OCI-LY1 (cell line): ENCODE measurements at regions not wholly inside any gene's neighbourhood (a gene's known extent, or its start where the extent isn't known, plus 50 kb on each side); places are given as distances from the start of the nearest gene placed in this dataset.

Experiments
- H2AFZ ChIP-seq: fragments of 200-600 bp; sonication (generic), shearing (Covaris generic); 2 replicates; pipeline ENCODE4 v1.6.0; 2014; ENCODE audit warnings: antibody characterized with exemption, mild to moderate bottlenecking, low read length
- H3F3A ChIP-seq: fragments of 200-600 bp; sonication (generic), shearing (Covaris generic); 2 replicates; pipeline ENCODE4 v1.6.0; 2014; ENCODE audit warnings: mild to moderate bottlenecking, antibody characterized with exemption, low read length, moderate library complexity; ENCODE audit not compliant: insufficient read depth
- H3K27ac ChIP-seq: fragments of 200-600 bp; sonication (generic); 2 replicates; pipeline ENCODE4 v1.5.1; 2014; ENCODE audit warnings: low read length, mixed run types, mild to moderate bottlenecking, low read depth; ENCODE audit not compliant: poor library complexity, severe bottlenecking
- H3K27me3 ChIP-seq: fragments of 200-600 bp; sonication (generic); 2 replicates; pipeline ENCODE4 v1.6.0; 2014; ENCODE audit warnings: antibody characterized with exemption, mild to moderate bottlenecking, low read length, moderate library complexity; ENCODE audit not compliant: insufficient read depth
- H3K36me3 ChIP-seq: fragments of 200-600 bp; sonication (generic); 2 replicates; pipeline ENCODE4 v1.6.1; 2014; ENCODE audit warnings: mild to moderate bottlenecking, antibody characterized with exemption, low read length, moderate library complexity, mixed read lengths; ENCODE audit not compliant: insufficient read depth
- H3K4me1 ChIP-seq: fragments of 200-600 bp; sonication (generic); 2 replicates; pipeline ENCODE4 v1.5.1; 2014; ENCODE audit warnings: mild to moderate bottlenecking, low read length, moderate library complexity; ENCODE audit not compliant: insufficient read depth, severe bottlenecking
- H3K4me2 ChIP-seq: fragments of 200-600 bp; sonication (generic), shearing (Covaris generic); 2 replicates; pipeline ENCODE4 v1.6.1; 2014; ENCODE audit warnings: low read length
- H3K4me3 ChIP-seq: fragments of 200-600 bp; sonication (generic); 2 replicates; pipeline ENCODE4 v1.5.1; 2014; ENCODE audit warnings: low read length, low read depth, mild to moderate bottlenecking, mixed read lengths; ENCODE audit not compliant: poor library complexity, severe bottlenecking
- H3K79me2 ChIP-seq: fragments of 200-600 bp; shearing (Covaris generic); 2 replicates; pipeline ENCODE4 v1.6.1; 2016; ENCODE audit warnings: mixed run types, low read length, mixed read lengths; ENCODE audit not compliant: insufficient read depth
- H3K9ac ChIP-seq: fragments of 200-600 bp; sonication (generic), shearing (Covaris generic); 2 replicates; pipeline ENCODE4 v1.6.1; 2014; ENCODE audit warnings: mild to moderate bottlenecking, low read length, mixed read lengths
- H3K9me2 ChIP-seq: fragments of 200-600 bp; sonication (generic), shearing (Covaris generic); 2 replicates; pipeline ENCODE4 v1.6.1; 2014; ENCODE audit warnings: low read depth, mild to moderate bottlenecking, low read length, mixed read lengths
- H3K9me3 ChIP-seq: fragments of 200-600 bp; shearing (Covaris generic); 2 replicates; pipeline ENCODE4 v1.6.1; 2014; ENCODE audit warnings: low read length, mixed read lengths
- H4K20me1 ChIP-seq: fragments of 200-600 bp; sonication (generic), shearing (Covaris generic); 2 replicates; pipeline ENCODE4 v1.6.0; 2016; ENCODE audit warnings: mild to moderate bottlenecking, low read length; ENCODE audit not compliant: insufficient read depth
- EZH2 ChIP-seq: fragments of 200-600 bp; sonication (generic), shearing (Covaris generic); IDR thresholded peaks from 2 replicates; pipeline ENCODE4 v1.8.0; 2017; ENCODE audit warnings: borderline replicate concordance, mixed run types, mild to moderate bottlenecking, antibody characterized with exemption, low read length, moderate library complexity, mixed read lengths
- TF ChIP-seq, protein P1 (sequence below): fragments of 200-600 bp; sonication (generic), shearing (Covaris generic); IDR thresholded peaks from 2 replicates; pipeline ENCODE4 v1.5.1; 2017; ENCODE audit warnings: mild to moderate bottlenecking, antibody characterized with exemption, low read length, moderate library complexity, mixed read lengths

DNA sequence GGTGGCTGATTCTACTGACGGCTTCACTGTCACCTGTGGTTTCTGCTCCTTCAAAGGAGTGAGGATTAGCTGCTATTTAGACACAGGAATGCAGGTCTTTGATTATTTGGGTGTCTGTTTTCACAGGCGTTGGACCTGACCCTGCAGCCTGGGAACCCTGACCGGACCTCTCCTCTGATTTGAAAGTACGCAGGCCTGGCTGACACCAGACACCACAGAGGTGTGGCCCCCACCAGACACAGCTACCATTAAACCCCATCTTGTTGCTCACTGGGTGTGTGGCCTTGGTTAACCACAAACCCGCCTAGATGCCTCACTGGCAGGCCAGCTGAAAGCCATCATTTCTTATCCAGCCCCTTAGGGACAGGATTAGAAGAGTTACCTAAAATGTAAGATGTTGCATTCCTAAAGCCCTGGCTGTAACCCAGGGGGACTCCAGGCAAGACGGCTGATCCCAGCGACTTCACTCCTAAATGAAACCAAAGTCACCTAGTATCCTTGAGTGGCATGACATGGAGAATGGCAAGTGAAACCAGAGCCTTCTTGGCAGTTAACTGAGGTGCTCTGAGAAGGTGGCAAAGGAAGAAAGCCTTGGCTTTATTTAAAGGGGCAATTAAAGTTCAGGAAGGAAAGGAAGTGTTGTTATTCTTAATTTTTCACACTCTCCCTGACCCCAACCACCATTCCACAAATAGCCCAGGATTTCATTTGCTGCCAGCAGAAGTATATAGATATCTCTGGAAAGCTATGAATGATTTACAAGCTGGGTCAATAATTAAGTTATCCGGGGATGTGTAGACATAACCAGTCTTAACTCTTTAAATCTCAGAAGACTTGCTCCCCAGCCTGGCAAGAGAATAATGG is 169.9 kb downstream of the QRSL1 start:
- Histone ChIP-seq H3K27ac (peak overlapping the region; percentile 57), H3K4me3 (peak overlapping the region; percentile 6), H3K79me2 (no peaks in the 10 kb centered on the region), H3K9me2 (no peaks in the 10 kb centered on the region), H3K36me3 (no peaks in the 10 kb centered on the region), H3K9me3 (no peaks in the 10 kb centered on the region), H3K4me2 (peak overlapping the region; percentile 41), H4K20me1 (no peaks in the 10 kb centered on the region), H3K27me3 (no peaks in the 10 kb centered on the region), H3K9ac (peak overlapping the region; percentile 9; the same call in 1 of the 2 replicates), H2AFZ (no peak overlapping the region), H3K4me1 (peaks cover 65% of the 10 kb centered on the region), H3F3A (no peaks in the 10 kb centered on the region)
- TF ChIP-seq, protein P1, sequence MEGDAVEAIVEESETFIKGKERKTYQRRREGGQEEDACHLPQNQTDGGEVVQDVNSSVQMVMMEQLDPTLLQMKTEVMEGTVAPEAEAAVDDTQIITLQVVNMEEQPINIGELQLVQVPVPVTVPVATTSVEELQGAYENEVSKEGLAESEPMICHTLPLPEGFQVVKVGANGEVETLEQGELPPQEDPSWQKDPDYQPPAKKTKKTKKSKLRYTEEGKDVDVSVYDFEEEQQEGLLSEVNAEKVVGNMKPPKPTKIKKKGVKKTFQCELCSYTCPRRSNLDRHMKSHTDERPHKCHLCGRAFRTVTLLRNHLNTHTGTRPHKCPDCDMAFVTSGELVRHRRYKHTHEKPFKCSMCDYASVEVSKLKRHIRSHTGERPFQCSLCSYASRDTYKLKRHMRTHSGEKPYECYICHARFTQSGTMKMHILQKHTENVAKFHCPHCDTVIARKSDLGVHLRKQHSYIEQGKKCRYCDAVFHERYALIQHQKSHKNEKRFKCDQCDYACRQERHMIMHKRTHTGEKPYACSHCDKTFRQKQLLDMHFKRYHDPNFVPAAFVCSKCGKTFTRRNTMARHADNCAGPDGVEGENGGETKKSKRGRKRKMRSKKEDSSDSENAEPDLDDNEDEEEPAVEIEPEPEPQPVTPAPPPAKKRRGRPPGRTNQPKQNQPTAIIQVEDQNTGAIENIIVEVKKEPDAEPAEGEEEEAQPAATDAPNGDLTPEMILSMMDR: no peak
- TF ChIP-seq EZH2: no peak

DNA sequence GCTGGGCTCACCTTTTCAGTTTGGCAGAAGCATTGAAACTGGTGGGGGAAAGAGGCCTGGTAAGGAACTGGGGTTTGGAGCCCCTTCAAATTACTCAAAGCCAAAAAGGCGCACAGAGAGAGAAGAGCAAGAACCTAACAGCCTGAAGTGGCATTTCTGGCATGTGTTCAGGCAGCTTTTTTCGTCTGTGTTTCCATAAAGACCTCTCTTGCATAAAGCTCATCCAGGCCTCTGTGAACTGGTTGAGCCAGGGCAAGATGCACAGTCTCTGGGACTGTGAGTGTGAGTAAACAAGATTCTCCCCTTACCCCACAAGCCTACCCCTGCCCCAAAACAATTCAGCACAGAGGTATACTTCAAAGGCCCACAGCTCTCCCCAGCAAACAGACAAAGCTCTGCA is 167.8 kb downstream of the QRSL1 start:
- Histone ChIP-seq H4K20me1 (no peaks in the 10 kb centered on the region), H3K9ac (no peak overlapping the region), H3K4me1 (peaks cover 47% of the 10 kb centered on the region), H3K9me2 (no peaks in the 10 kb centered on the region), H3K4me2 (no peak overlapping the region), H3K4me3 (no peak overlapping the region), H3F3A (no peaks in the 10 kb centered on the region), H3K79me2 (no peaks in the 10 kb centered on the region), H3K27ac (no peak overlapping the region), H3K27me3 (no peaks in the 10 kb centered on the region), H3K9me3 (no peaks in the 10 kb centered on the region), H2AFZ (no peak overlapping the region), H3K36me3 (no peaks in the 10 kb centered on the region)
- no peak for TF ChIP-seq EZH2
- TF ChIP-seq, protein P1: no peak

DNA sequence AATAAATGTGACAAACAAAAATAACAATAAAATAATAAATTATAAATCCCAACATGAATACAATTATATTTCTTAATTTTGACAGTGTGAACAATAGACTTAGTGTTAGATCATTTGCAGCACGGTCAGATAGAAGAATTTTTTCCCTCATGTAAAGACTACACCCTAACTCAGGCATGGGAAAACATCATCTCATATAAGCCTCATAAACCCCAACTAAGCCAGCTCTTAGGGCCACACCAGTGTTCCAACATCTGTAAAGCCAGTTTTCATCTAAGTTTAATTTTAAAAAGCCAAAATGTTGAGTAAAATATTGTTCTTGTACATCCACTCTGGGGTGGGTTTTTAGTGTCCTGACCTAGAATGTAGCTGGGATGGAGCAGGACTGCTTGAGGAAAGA is 167.4 kb downstream of the QRSL1 start:
- no peaks in the 10 kb centered on the region for H3K9me2 ChIP-seq
- no peaks in the 10 kb centered on the region for H3K79me2 ChIP-seq
- no peak overlapping the region for H3K27ac ChIP-seq
- H4K20me1 ChIP-seq: no peaks in the 10 kb centered on the region
- no peaks in the 10 kb centered on the region for H3K9me3 ChIP-seq
- H3K4me1 ChIP-seq: peaks cover 43% of the 10 kb centered on the region
- no peak overlapping the region for H3K4me3 ChIP-seq
- no peak overlapping the region for H3K9ac ChIP-seq
- no peak for TF ChIP-seq EZH2
- TF ChIP-seq, protein P1: no peak
- no peak overlapping the region for H3K4me2 ChIP-seq
- no peaks in the 10 kb centered on the region for H3K36me3 ChIP-seq
- no peaks in the 10 kb centered on the region for H3K27me3 ChIP-seq
- H2AFZ ChIP-seq: no peak overlapping the region
- no peaks in the 10 kb centered on the region for H3F3A ChIP-seq
